Fibroblast of pulmonary artery (primary cell): ENCODE measurements at regions not wholly inside any gene's neighbourhood (a gene's known extent, or its start where the extent isn't known, plus 50 kb on each side); places are given as distances from the start of the nearest gene placed in this dataset.

Experiments
- DNase-seq: peaks from one replicate; pipeline ENCODE4 v3.0.0-alpha.2; 2010; ENCODE audit warnings: low read depth
- H3K4me3 ChIP-seq: replicated peaks from 2 replicates; pipeline ENCODE4 v1.5.1; 2011; ENCODE audit warnings: low read depth, mild to moderate bottlenecking, control low read depth, low read length, moderate library complexity
- CTCF ChIP-seq: IDR thresholded peaks from 2 replicates; pipeline ENCODE4 v1.5.1; 2011; ENCODE audit warnings: mild to moderate bottlenecking, control low read depth, low read length, inconsistent platforms; ENCODE audit errors: missing control alignments

- no peak for DNase-seq
- no peak overlapping the region for H3K4me3 ChIP-seq
- no peak for TF ChIP-seq CTCF
These were observed 342.2 kb upstream of the KLF12 start for GRCh38 chr13:74476365-74476764.

- DNase-seq = no peak
- no peak overlapping the region for H3K4me3 ChIP-seq
- no peak for TF ChIP-seq CTCF
These were observed 332.7 kb upstream of the KLF12 start for GRCh38 chr13:74466864-74467263.

GRCh38 chr13:74466020-74466419 is 331.8 kb upstream of the KLF12 start:
- no peak overlapping the region for H3K4me3 ChIP-seq
- no peak for TF ChIP-seq CTCF
- DNase-seq = no peak

- TF ChIP-seq CTCF = no peak
These were observed 331.1 kb upstream of the KLF12 start for GRCh38 chr13:74465271-74465670.

GRCh38 chr13:74464670-74465069 is 330.5 kb upstream of the KLF12 start:
- no peak for TF ChIP-seq CTCF
- H3K4me3 ChIP-seq = no peak overlapping the region
- DNase-seq = no peak

More at GRCh38 chr13:74465271-74465670, 331.1 kb upstream of the KLF12 start:
- no peak overlapping the region for H3K4me3 ChIP-seq
- no peak for DNase-seq

- H3K4me3 ChIP-seq = no peak overlapping the region
- no peak for DNase-seq
- no peak for TF ChIP-seq CTCF
These were observed 326.8 kb upstream of the KLF12 start for GRCh38 chr13:74461011-74461410.

- no peak for DNase-seq
- no peak for TF ChIP-seq CTCF
These were observed 318.7 kb upstream of the KLF12 start for GRCh38 chr13:74452881-74453280.

More at GRCh38 chr13:74452881-74453280, 318.7 kb upstream of the KLF12 start:
- H3K4me3 ChIP-seq = no peak overlapping the region
